SW480 (cell line): ENCODE measurements at regions not wholly inside any gene's neighbourhood (a gene's known extent, or its start where the extent isn't known, plus 50 kb on each side); places are given as distances from the start of the nearest gene placed in this dataset.
"Not testable (repeated sequence)": the region's sequence is repeated elsewhere in the genome, so short reads cannot be mapped to it uniquely, and the experiment has no call there.

Experiments
- DNase-seq: peaks from one replicate; pipeline ENCODE4 v3.0.0-alpha.2; 2016; ENCODE audit warnings: low spot score

DNA sequence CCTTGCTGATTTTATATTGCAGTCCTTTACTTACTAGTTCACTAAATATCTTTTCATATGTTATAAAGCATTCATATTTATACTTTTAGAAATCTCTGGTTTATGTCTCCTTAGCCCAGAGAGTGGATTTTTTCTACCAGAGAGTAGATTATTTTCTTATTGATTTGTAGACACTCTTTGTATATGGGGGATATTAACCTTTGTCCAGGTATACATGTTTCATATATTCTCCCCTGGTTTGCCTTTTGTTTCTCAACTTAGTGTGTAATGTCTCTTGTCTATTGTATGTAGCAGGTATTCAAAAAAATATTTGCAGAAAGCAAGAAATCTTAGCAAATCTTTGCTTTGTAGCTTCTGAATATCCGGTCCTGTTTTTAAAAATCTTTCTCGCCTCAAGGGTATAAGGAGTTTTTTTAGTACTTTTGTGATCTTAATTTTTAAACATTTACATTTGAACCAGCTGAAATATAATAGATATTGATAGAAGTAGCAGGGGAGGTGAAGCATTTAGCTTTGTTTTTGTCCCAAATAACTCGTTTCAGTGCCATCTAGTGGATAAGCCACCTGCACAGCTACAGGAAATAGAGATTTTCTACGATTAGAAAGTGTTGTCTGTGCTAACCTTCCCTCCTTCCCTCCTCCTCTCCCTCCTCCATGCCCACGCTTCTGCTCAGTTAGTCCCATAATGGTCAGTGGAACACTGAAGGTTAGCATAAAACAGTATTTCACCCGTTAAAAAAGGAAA is 97.0 kb downstream of the PHETA1 start:
- DNase-seq = no peak

DNA sequence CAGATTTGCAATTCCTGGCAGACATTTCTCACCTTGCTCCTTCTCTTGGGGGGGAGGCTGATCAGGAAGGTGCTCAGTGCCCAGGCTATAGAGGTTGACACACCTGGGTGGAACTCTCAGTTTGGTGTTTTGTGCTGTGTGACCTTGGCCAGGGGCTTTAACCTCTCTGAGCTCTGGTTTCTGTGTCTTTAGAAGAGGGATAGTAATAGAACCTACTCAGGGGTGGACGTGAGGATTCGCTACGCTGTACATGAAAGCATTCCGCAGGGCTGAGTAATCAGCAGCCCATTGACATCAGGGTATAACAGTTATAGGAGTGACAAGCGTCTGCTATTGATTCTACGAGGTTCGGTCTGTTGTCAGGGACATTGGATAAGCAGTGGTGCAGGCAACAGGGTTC is 98.1 kb downstream of the PHETA1 start:
- DNase-seq = peak; percentile 91

DNA sequence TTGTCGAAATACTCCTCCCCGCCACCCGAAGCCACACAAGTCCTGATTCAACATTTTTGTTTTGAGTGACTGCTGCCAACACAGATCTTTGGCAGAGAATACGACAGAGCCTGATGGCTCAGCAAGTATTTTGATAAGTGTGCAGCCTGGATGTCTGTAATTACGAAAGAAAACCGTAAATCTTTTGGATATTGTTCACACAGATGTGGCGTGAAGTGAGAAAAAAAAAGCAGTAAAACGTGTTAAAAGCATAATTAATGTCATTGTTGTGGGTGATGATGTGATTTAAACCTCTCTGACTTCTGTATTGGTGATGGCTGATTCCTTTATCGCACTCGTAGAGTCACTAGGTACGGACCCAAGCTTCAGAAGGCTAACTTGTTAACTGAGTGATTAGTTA is 98.7 kb downstream of the PHETA1 start:
- no peak for DNase-seq

DNA sequence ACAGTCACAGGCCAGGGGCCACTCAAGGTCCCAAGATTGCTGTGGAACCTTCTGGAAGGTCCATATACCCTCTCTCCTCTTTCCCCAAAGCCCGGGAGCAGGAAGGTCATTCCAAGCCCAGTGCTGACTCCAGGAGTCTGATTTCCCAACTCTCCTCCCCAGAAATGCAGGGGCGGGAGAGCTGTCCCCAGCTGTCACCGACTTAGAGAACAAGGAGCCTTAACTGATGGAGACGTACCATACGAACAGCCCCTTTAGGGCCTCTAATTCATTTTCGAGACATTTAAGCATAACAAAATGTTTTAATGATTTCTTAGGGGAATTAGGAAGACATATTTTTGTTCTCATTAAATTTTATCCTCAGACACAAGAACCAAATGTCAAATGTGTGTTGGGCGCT is 99.2 kb downstream of the PHETA1 start:
- no peak for DNase-seq

DNA sequence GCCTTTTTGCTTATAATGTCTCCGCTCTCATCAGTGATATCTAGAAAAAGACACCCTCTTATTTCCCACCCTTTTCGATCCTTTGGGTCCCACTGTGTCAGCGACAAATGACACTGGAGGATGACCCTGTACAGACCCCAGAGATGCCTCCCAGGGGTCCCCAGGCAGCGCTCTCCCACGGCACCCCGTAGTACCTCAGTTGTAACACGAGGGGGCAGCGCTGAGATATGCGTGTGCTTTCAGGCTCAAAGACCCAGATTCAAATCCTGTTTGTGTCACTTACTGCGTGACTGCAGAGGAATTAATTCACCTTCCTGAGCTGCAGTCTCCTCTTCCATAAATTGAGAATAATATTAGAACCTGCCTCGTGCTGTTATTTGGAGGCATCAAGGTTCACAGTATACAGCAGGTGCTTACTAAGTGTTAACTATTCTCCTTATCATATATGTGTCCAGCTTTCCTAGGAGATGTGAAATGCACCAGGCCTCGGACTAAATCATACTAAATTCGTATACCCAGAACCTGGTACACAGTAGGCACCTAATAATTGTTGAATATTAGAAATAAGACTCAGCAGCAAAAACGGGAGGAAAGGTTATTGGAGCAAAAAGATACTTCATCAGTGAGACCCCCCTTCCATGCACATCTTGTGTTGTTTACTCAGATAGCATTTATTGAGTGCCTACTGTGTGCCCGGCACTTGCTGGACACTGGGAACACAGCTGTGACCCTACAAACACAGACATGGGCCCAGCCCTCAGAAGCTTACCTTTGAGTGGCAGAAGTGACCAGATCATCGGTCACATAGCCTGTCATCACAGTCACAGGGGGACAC is 99.9 kb downstream of the PHETA1 start:
- DNase-seq = no peak

DNA sequence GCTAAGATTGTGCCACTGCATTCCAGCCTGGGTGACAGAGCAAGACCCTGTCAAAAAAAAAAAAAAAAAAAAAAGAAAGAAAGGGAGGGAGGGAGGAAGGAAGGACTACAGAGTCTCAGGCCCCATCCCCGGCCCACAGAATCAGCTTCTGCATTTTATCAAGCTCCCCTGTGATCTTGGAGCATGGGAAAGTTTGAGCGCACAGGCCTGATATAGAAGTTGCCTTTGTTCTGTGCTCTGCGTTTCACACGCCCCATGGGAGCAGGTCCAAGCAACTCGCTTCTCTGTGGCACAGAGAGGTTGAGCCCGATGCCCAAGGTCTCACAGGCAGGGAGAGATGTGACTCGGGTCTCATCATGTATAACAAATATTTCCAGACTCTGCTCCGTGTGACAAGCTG is 101.8 kb downstream of the PHETA1 start:
- no peak for DNase-seq

DNA sequence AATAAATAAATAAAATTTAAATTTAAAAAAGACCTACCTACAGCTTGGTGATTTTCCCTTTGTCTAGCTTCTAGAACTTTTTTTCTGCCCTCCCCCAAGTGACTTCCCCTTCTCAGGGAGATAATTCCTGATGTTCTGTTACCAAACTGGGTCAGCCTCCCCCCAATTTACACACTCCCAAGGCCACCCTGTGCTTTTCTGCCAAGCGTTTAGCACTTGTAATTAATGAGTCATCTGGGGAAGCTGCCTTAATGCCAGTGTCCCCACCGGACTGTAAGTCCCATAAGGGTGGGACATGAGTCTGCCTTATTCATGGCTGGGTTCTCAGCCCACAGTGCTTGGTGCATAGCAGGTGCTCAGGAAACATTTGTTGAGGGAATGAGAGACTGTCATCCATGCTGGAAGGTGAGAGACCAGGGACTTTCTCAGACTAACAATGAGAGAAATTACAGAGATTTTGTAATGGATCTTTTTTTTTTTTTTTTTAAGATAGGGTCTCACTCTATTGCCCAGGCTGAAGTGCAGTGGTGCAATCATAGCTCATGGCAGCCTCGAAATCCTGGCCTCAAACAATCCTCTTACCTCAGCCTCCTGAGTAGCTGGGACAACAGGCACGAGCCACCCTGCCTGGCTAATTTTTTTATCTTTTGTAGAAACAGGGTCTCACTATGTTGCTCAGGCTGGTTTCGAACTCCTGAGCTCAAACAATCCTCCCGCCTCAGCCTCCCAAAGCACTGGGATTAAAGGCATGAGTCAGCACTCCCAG is 106.8 kb downstream of the PHETA1 start:
- no peak for DNase-seq

DNA sequence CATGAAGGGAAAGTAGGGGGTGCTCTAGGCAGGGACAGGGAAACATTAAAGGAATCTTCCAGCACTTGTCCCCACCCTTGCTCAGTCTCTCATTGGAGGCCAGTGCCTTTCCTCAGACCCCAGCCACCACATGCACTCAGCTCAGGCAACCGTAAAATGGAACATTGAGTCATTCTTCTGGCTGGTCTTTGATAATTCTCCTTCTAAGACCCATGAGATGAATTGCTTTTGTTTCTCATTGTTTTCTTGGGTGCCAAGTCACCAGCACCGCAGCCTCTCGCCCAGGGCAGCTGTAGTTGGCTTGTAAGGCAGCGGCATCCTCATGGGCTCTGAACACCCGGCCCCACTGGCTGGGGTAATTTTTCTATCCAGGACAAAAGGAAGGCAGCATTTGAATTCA is 108.2 kb downstream of the PHETA1 start:
- no peak for DNase-seq

DNA sequence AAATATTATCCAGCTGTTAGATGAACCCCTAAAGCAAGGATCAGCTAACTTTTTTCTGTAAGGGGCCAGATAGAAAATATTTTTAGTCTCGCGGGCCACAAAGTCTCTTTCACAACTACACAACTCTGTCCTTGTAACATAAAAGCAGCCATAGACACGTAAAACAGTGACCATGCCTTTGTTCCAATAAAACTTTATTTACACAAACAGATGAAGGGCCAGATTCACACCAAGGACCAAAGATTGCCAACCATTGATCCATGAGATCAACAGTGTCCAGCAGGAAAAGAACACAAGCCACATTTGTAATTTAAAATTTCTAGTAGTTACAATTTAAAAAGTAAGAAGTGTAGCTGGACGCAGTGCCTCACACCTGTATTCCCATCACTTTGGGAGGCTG is 109.7 kb downstream of the PHETA1 start:
- DNase-seq = no peak

DNA sequence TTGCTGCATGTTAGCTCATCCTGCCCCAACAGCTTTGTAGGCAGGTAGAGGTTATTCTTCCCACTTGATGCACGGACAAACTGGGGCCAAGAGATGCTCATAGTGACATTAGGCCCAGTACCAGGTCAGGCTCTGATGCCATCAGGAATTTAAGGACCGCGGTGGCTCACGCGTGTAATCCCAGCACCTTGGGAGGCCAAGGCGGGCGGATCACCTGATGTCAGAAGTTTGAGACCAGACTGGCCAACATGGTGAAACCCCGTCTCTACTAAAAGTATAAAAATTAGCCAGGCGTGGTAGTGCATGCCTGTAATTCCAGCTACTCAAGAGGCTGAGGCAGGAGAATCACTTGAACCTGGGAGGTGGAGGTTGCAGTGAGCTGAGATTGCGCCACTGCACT is 110.8 kb downstream of the PHETA1 start:
- not testable (repeated sequence) for DNase-seq

DNA sequence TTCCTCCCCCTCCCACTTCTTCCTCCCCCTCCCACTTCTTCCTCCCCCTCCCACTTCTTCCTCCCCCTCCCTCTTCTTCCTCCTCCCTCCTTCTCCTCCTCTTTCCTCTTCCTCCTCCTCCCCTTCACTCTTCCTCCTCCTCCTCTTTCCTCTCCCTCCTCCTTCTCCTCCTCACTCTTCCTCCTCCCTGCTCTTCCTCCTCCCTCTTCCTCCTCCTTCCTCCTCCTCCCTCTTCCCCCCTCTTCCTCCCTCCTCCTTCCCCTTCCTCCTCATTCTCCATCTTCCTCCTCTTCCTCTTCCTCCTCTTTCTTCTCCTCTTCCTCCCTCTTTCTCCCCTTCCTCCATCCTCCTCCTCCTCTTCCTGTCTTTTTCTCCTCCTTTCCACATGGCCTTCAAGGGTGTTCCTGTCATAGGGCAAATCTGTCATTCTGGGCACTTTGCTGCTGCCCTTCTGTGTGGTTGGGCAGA is 111.4 kb downstream of the PHETA1 start:
- DNase-seq = no peak

DNA sequence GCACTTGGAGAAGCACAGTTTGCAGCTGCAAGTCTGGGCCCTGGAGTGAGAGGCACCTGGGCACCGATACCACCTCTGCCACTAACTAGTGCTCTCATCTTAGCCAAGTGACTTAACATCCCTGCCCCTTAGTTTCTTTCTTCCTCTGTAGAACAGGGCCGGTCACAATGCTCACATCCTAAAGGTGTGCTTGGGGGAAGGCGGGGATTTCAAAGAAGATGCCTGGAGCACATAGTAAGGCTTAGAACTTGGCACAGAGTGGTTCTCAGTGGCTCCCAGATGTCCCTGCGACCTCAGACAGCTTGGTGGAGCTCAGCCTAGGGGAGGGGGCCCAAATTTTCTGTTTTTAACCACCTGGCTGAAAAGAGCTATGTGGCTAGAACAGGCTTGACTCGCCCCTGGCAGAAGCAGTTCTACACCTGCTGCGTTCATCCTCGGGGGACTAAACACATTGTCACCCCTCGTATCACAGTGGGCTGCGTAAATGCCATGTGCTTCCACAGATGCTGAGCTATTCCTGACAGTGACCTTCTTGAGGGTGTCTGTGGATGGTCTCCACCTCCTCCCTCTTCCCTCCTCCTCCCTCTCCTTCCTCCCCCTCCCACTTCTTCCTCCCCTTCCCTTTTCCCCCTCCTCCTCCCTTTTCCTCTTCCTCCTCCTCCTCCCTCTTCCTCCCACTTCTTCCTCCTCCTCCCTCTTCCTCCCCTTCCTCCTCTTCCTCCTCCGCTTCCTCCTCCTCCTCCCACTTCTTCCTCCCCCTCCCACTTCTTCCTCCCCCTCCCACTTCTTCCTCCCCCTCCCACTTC is 112.1 kb downstream of the PHETA1 start:
- DNase-seq = no peak

DNA sequence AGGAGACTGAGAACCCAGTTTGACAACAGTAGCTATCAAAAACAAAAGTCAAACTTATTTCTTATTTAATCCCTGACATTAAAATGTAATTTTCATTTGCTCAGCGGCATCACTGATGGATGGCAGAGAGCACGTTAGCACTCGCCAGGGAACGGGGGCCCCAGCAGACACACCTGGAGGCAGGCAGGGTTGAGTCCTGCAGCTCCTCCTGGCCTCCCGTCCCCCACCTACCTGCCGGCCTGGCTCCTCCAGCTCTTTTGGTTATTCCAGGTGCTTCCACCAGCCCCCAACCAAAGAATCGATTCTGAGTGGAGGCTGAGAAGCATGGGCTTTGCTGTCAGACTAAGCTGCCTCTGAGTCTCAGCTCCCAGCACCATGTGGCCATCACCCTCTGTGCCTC is 113.6 kb downstream of the PHETA1 start:
- no peak for DNase-seq

DNA sequence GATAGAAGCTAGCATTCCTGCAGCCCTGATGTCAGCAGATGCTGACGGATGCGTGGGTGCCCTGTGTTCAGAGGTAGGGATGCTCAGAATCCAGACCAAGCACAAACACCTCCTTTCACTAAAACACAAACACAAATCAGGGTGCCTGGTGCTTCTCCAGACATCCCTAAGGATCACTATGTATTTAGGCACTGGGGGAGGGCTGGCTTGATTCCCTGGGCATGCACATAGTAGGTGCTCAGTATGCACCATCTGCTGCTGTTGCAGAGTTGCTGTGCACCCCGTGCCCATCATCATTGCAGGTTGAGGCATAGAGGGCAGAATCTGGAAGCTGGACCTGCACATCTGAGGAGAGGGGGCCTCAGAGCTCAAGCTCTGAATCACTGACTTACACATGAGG is 114.8 kb downstream of the PHETA1 start:
- no peak for DNase-seq

DNA sequence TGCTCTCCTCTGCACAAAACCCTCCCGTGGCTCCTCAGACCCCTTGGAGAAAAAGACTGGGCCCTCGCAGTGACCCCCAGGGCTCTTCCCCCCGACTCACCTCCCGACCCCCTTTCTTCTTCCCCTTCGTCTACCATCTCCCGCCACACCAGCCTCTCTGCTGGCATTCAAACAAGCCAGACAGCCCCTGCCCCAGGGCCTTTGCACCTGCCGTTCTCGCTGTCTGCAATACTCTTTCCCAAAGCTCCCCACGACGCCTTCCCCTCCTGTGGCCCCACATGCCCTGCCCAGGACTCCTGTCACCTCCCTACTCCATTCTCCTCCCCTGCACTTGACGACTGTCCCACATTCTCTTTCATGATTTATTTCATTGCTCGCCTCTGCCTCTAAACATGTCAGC is 115.7 kb downstream of the PHETA1 start:
- DNase-seq = no peak

DNA sequence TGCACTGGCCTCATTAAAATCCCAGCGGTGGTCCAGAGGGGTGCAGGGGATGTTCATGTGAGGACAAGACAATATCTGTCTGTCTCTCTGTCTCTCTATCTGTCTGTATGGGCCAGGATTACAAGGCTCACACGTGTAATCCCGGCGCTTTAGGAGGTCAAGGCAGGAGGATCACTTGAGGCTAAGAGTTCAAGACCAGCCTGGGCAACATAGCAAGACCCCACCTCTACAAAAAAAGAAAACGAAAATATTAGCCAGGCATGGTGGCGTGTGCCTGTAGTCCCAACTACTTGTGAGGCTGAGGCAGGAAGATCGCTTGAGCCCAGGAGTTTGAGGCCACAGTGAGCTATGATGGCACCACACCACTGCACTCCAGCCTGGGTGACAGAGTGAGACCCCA is 117.1 kb downstream of the PHETA1 start:
- DNase-seq = no peak

DNA sequence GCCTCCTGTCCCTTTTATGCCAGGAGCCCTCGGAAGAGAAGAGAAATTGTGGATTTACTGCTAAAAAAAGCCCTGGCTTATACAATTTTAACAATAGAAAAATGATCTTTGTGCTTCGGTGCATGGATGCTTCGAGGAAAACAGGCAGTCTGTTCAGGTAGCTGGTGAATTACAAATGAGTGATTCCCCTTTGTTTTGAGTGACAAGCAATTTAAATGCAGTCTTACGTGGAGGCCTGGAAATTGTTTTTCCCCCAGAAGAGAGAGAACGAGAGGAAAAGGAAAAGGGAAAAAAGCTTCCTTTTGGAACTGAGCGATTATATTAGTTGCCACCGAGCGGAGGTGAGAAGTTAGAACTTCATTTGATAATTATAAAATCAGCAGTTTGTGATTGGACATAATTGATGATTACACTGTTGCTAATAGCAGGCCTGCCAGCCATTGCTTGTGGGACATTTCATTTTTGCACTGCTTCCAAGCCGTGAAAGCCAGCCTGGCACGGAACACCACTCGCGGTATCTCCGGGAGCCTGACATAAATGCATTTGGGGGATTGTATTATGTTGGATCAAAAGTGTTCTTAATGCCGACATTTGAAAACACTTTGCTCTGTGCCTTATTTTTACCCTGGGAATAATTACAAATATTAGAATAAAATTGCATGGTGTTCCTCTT is 117.7 kb downstream of the PHETA1 start:
- no peak for DNase-seq

DNA sequence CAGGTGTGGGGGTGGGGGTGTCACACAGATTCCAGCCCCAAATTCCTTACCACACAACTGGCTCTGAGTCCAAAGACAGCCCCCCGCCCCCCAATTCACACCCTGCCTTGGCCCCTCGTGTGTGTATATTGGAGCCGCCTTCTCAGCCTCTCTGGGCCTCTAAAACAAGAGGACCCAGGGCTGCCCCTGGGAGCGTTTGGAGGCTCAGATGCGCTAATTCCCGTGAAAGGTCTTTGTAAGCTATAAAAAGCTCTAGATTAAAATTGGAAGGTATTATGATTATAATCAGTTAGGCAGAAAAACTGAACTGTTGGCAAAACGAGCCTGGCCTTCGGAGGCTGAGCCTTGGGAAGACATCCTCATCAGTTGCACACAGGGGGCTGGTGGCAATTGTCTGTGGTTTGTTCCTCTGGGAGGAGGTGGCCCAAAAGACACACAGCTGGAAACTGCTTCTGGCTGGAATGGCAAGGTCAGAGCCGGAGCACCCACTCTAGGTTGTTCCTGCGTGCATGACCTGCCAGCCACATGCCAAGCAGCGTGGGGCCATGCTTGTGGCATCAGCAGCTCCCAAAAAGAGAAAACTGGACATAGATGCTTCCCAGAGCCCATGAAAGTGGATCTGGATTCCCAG is 118.5 kb downstream of the PHETA1 start:
- no peak for DNase-seq

DNA sequence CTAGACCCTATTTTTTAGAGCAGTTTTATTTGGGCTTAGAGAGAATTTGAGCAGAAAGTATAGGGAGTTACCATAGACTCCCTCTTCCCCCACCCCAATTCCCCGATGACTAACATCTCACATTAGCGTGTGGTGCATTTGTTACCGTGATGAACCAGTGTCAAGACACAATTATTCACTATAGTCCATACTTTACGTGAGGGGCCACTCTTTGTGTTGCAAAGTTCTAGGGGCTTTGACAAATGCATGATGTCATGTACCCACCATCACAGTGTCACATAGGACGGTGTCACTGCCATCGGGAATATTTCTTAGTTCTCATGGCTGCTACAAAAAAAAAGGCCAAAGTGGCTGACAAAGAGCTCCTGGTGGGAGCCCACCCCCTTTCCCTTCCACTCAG is 119.1 kb downstream of the PHETA1 start:
- DNase-seq = no peak

DNA sequence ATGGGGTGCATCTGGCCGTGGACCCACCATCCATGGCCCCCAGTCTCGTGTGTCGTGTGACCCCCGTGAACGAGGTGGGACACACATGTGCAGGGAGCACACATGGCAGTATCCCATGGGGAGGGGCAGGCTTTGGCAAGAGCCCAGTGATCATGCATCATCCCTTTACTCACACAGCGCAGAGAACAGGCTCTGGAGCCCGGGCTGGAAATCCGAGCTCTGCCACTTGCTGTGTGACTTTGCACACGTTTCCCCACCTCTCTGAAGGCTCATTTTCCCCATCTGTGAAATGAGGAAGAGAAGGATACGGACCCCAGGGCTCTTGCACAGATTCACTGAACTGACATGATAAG is 119.9 kb downstream of the PHETA1 start:
- DNase-seq = no peak
